Activated CD8-positive, alpha-beta memory T cell treated with anti-CD3 and anti-CD28 coated beads, Interleukin-2, amount 50 U/mL, for 1 hour (primary cell): ENCODE measurements at regions not wholly inside any gene's neighbourhood (a gene's known extent, or its start where the extent isn't known, plus 50 kb on each side); places are given as distances from the start of the nearest gene placed in this dataset.
A peak's percentile ranks its signal among the peaks of the same experiment; 100 is the strongest.
"Not testable (repeated sequence)": the region's sequence is repeated elsewhere in the genome, so short reads cannot be mapped to it uniquely, and the experiment has no call there.

ENCODE experiments used
- DNase-seq: peaks from one replicate; pipeline ENCODE4 v3.0.0-alpha.2; 2020; ENCODE audit errors: extremely low read depth

GRCh38 chr1:204782118-204782700, 88.5 kb upstream of the NFASC start:
- no peak for DNase-seq

DNA sequence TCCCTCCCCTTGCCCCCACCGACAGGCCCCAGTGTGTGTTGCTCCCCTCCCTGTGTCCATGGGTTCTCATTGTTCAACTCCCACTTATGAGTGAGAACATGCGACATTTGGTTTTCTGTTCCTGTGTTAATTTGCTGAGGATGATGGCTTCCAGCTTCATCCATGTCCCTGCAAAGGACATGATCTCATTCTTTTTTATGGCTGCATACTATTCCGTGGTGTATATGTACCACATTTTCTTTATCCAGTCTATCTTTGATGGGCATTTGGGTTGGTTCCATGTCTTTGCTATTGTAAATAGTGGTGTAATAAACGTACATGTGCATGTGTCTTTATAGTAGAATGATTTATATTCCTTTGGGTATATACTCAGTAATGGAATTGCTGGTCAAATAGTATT, 85.6 kb upstream of the NFASC start:
- not testable (repeated sequence) for DNase-seq

GRCh38 chr1:204788470-204788869, 82.2 kb upstream of the NFASC start:
- no peak for DNase-seq

GRCh38 chr1:204791453-204792353, 79.0 kb upstream of the NFASC start:
- DNase-seq, result peak; percentile 45

DNA sequence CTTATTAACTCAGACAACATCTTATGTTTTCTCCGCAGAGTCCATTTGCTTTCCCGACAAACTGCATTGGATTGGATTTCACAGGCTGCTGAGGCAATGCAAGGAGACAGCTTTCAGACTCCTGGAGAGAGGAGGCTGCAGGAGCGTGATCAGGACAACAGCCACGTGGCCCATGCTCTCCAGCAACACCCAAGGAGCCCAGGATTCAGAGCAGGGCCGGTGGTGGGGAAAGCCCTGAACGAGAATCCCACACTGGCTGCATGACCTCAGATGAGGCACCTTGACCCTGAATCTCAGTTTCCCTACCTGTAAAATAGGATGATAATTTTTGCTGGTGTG, 78.3 kb upstream of the NFASC start:
- no peak for DNase-seq

DNA sequence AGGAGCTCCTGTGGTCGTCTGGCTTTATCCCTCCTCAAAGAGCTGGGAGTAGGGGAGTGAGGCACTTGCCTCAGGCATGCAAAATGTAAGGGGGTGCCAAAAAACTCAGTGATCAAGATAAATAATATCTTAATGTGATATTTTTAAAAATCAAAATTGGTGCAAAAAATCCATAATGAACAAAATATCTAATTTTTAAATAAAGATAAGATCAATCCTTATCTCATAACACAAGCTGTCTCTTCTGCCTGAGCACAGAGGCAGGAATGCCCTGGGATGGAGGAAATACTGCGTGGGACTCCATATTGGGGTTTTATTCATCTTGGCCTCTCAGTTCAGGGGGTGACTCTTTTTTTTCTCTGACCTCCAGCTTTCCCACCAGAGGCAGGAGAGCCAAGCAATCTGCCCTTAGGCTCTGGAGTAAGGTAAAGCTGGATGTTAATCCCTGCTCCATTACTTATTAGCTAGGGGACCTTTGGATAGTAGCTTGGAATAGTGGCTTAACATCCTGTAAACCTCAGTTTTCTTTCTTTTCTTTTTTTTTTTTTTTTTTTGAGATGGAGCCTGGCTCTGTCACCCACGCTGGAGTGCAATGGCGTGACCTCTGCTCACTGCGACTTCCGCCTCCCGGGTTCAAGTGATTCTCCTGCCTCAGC, 77.3 kb upstream of the NFASC start:
- DNase-seq, result no peak

- not testable (repeated sequence) for DNase-seq
Observed at GRCh38 chr1:204796886-204797285, 73.8 kb upstream of the NFASC start.

DNA sequence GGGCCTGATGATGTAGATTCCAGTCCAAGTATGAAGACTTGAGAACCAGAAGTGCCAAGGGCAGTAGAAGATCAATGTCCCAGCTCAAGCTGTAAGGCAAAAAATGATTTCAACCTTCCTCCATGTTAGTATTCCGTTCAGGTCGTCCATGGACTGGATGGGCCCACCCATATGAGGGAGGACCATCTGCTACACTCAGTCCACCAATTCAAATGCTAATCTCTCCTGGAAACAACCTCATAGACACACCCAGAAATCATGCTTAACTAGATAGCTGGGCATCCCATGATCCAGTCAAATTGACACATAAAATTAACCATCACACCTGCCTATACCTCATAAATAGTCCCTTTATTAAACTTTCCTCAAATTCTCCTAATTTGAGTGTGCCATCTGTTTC, 73.3 kb upstream of the NFASC start:
- no peak for DNase-seq

GRCh38 chr1:204799630-204800029, 71.0 kb upstream of the NFASC start:
- DNase-seq, result no peak

DNA sequence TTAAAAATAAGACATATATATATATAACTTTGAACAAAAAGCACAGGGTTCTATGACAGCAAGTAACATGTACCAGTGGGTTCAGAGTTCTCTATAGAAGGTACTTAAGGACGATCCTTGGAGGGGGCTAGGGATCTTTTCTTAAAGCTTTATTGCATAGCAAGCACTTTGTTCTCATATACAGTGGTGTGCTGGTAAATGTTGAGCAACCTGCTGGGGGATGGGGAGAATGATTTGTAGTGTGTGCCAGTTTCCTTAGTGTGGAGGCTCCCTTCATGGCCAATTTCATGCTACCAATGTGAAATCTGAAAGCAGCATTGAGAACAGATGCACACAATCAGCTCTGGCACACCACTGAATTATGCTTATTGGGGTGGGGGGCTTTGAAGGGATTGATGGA, 69.5 kb upstream of the NFASC start:
- DNase-seq, result no peak

DNA sequence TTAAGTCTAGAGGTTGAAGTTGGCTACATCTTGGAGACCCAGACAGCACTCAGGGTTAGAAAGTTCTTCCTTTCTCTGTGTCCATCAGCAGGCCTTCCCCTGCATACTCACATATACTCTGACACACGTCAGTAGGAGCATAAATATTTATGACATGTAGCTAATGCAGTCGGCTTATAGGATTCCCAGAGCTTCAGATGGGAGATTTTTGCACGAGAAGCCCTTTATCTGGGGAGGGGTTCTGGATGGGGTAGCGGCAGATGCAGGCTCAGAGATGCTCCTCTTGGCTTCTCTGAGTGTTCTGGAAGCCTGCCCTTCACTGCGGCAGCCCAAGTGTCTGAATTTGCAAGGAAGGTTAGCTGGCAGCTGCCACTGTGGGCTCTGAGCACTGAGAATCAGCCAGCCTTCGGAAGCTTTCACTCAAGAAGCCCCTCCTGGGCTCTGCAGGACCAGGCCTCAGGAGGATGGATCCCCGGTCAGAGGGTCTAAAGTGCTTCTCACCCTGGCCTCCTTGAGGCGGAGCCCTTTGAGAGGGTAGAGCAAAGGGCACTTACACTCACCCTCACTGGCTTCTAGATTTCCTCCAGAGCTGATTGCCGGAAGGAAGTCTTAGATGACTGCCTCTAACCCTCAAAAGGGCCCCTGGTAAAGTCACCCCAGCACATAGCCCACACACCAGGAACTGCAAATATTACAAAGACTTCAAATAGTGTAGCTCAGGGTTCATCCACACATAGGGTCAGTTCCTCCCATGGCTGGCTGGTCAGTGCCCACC, 68.1 kb upstream of the NFASC start:
- no peak for DNase-seq

DNA sequence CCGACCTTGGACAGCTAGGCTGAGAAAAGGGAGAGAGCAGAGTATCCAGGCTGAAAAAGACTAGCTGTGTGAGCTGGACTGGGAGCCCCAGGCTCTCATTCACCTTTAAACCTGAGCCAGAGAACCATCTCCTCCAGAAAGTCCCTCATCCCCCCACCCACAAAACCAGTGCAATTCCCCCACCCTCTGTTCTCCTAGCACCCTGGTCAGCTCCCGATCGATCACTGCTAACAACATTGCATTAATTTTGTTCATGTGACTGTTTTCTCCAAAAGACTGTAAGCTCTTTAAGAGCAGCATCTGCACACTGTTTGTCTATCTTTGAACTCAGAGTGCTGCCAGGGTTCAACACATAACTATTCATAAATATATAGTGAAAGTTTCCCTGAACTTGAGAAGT, 67.1 kb upstream of the NFASC start:
- DNase-seq, result no peak

GRCh38 chr1:204806943-204807687, 63.5 kb upstream of the NFASC start:
- DNase-seq, result peak; percentile 46

GRCh38 chr1:204809488-204809887, 61.2 kb upstream of the NFASC start:
- DNase-seq, result no peak

DNA sequence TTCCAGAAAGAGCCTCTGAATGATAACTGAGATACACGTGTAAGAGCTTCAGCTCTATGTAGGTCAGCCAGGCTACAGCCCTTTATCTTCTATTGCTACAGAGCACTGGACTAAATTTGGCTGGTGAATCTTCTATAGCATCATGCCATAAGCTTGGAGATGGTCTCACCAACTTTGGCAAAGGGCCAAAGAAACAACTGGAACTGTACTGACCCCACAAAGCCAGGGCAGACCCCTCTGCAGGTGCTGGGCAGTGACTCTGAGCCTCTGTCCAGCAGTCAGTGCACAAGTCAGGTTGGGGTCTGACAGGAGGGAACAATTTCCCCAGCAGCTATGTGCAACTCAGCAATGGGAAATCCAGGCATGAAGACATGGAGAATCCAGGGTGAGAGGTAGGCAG, 57.8 kb upstream of the NFASC start:
- DNase-seq, result no peak

GRCh38 chr1:204813522-204813921, 57.1 kb upstream of the NFASC start:
- no peak for DNase-seq

- DNase-seq, result no peak
Observed at GRCh38 chr1:204814166-204814884, 56.3 kb upstream of the NFASC start.

DNA sequence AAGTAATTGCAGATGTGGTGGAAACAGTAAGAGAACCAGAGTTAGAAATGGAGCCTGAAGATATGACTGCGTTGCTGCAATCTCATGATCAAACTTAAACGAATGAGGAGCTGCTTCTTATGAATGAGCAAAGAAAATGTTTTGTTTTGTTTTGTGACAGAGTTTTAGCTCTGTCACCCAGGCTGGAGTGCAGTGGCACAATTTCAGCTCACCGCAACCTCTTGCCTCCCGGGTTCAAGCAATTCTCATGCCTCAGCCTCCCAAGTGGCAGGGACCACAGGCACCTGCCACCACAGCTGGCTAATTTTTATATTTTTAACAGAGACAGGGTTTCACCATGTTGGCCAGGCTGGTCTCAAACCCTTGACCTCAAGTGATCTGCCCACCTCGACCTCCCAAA, 53.3 kb upstream of the NFASC start:
- DNase-seq, result no peak

DNA sequence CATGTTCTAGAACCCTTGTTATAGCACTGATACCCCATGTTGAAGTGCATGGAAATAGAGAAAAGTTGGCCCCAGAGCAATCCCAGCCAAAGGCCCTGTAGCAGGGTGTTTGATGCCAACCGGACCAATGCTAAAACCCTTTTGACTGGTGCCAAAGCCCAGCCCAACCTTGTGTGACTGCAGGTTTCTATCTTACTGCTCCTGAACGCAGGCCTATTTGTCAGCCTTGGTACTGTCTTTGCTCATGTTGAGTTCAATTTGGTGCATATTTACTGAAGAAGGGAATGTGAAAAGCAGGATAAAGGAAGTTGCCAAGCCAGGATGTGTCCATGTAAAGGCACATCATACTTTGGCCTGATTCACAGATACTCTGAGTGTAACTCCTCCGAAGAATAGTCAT, 51.7 kb upstream of the NFASC start:
- no peak for DNase-seq

- no peak for DNase-seq
Observed at GRCh38 chr1:204819495-204819894, 51.2 kb upstream of the NFASC start.
